PC-9 (cell line): ENCODE measurements at regions not wholly inside any gene's neighbourhood (a gene's known extent, or its start where the extent isn't known, plus 50 kb on each side); places are given as distances from the start of the nearest gene placed in this dataset.

ENCODE experiments used
- BruUV-seq: library from RNA; stranded (reverse); fragments of 400-500 nt; replicated peaks from 2 replicates; lab custom pipeline; 2021; lab: Mats Ljungman, UMichigan
- CTCF ChIA-PET: fragments of 300-600 bp; sonication (Branson Sonifier 250); formaldehyde crosslinking; loops from one replicate; lab custom pipeline; 2022; ENCODE audit warnings: antibody characterized with exemption; lab: Charles Lee
- POLR2A ChIA-PET: fragments of 300-600 bp; sonication (Branson Sonifier 250); formaldehyde crosslinking; loops from one replicate; lab custom pipeline; 2022; ENCODE audit warnings: antibody characterized with exemption; ENCODE audit not compliant: unreplicated experiment; lab: Charles Lee
- DNase-seq, 2 experiments: peaks; one replicate each; pipeline versions ENCODE4 v3.0.0 to v3.0.0-alpha.2; 2015 to 2022; ENCODE audit warnings: mixed read lengths in 1 of 2
- H2AFZ ChIP-seq: fragments of 200-600 bp; sonication (generic); 2 replicates; pipeline ENCODE4 v1.8.1; 2017; ENCODE audit warnings: antibody characterized with exemption
- H3F3A ChIP-seq: fragments of 200-600 bp; sonication (generic); 2 replicates; pipeline ENCODE4 v1.8.1; 2017; ENCODE audit warnings: antibody characterized with exemption, mild to moderate bottlenecking, low read depth; ENCODE audit not compliant: insufficient read depth
- H3K27ac ChIP-seq: fragments of 200-600 bp; sonication (generic); 2 replicates; pipeline ENCODE4 v1.6.1; 2016; ENCODE audit warnings: mixed run types
- H3K27me3 ChIP-seq: fragments of 200-600 bp; sonication (generic); 2 replicates; pipeline ENCODE4 v1.6.1; 2016; ENCODE audit warnings: low read depth, mixed run types; ENCODE audit not compliant: insufficient read depth
- H3K36me3 ChIP-seq: fragments of 200-600 bp; sonication (generic); 2 replicates; pipeline ENCODE4 v1.6.1; 2016; ENCODE audit warnings: low read depth, mixed run types
- H3K4me1 ChIP-seq: fragments of 200-600 bp; sonication (generic); replicated peaks from 2 replicates; pipeline ENCODE4 v1.6.1; 2016; ENCODE audit warnings: mixed run types; ENCODE audit not compliant: insufficient read depth
- H3K4me2 ChIP-seq: fragments of 200-600 bp; sonication (generic); 2 replicates; pipeline ENCODE4 v1.6.1; 2017; ENCODE audit warnings: mixed run types
- H3K4me3 ChIP-seq: fragments of 200-600 bp; sonication (generic); 2 replicates; pipeline ENCODE4 v1.6.1; 2016; ENCODE audit warnings: mixed run types
- H3K79me2 ChIP-seq: fragments of 200-600 bp; sonication (generic); 2 replicates; pipeline ENCODE4 v1.6.1; 2017; ENCODE audit warnings: low read depth, mixed run types
- H3K9me2 ChIP-seq: fragments of 200-600 bp; sonication (generic); 2 replicates; pipeline ENCODE4 v1.8.1; 2017; ENCODE audit warnings: mild to moderate bottlenecking; ENCODE audit not compliant: insufficient read depth
- H3K9me3 ChIP-seq: fragments of 200-600 bp; sonication (generic); 2 replicates; pipeline ENCODE4 v1.8.1; 2016; ENCODE audit warnings: low read depth; ENCODE audit not compliant: insufficient read depth
- H4K20me1 ChIP-seq: fragments of 200-600 bp; sonication (generic); 2 replicates; pipeline ENCODE4 v1.8.1; 2017; ENCODE audit not compliant: insufficient read depth
- CTCF ChIP-seq: fragments of 200-600 bp; sonication (generic); conservative IDR thresholded peaks from 2 replicates; pipeline ENCODE4 v1.6.1; 2017; ENCODE audit warnings: mixed run types, antibody characterized with exemption, mild to moderate bottlenecking, moderate library complexity
- EZH2 ChIP-seq: fragments of 200-600 bp; sonication (generic); IDR thresholded peaks from 2 replicates; pipeline ENCODE4 v1.8.0; 2017; ENCODE audit warnings: antibody characterized with exemption, low read depth
- intact Hi-C: fragments of 100-400 bp; cut with micrococcal nuclease; formaldehyde crosslinking; loops from one replicate; pipeline ENCODE4 v1.10.0; 2022; ENCODE audit not compliant: unreplicated experiment

DNA sequence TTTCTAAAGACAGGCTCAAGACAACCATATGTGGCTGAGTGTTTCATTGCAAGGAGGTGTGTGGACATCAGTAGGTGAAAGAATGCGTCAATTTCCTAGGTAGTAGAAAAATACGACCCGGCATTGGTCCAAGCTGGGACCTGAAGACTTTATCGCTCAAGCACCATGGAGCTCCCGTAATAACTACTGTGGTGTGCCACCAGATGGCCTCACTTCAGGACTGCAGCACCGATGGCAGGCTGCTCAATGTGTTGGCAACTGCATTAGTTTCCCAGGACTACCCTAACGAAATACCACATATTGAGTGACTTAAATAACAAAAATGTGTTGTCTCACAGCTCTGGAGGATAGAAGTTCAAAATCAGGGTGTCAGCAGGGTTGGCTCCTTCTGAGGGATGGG is 72.4 kb upstream of the FAT3 start:
- Histone ChIP-seq H3K4me3 (no peak overlapping the region), H3K4me2 (no peak overlapping the region), H3K4me1 (peaks cover 6% of the 10 kb centered on the region; the same call in 1 of the 2 replicates), H3K9me2 (no peaks in the 10 kb centered on the region), H3K79me2 (no peaks in the 10 kb centered on the region), H3K27me3 (no peaks in the 10 kb centered on the region), H3F3A (no peaks in the 10 kb centered on the region), H2AFZ (no peak overlapping the region), H4K20me1 (no peaks in the 10 kb centered on the region), H3K36me3 (no peaks in the 10 kb centered on the region), H3K9me3 (no peaks in the 10 kb centered on the region), H3K27ac (no peak overlapping the region)
- TF ChIP-seq EZH2 (no peak), CTCF (no peak)
- intact Hi-C loops, result loop anchor here (5.0 kb wide), 1 partner anchor 65 kb away; no protein-coding TSS in a partner anchor
- DNase-seq, result no peak
- BruUV-seq, result no TSS peak
- POLR2A ChIA-PET, result no interaction called here
- CTCF ChIA-PET, result no interaction called here

GRCh38 chr11:92149996-92150395 is 74.6 kb upstream of the FAT3 start:
- Histone ChIP-seq H4K20me1 (no peaks in the 10 kb centered on the region), H3K4me2 (no peak overlapping the region), H3K9me2 (no peaks in the 10 kb centered on the region), H3K27me3 (no peaks in the 10 kb centered on the region), H3K4me3 (no peak overlapping the region), H3K4me1 (peaks cover 2% of the 10 kb centered on the region; the same call in 1 of the 2 replicates), H3K27ac (no peak overlapping the region), H3K79me2 (no peaks in the 10 kb centered on the region), H3K9me3 (no peaks in the 10 kb centered on the region), H3K36me3 (no peaks in the 10 kb centered on the region), H3F3A (no peaks in the 10 kb centered on the region), H2AFZ (no peak overlapping the region)
- ChIA-PET CTCF (no interaction called here), POLR2A (no interaction called here)
- no TSS peak for BruUV-seq
- peak in 1 of 2 experiments; percentile 32 for DNase-seq
- intact Hi-C loops, result loop anchor here (5.0 kb wide), 1 partner anchor 67 kb away; no protein-coding TSS in a partner anchor
- TF ChIP-seq EZH2, result no peak
- TF ChIP-seq CTCF, result no peak; the same call in 1 of the 2 replicates

DNA sequence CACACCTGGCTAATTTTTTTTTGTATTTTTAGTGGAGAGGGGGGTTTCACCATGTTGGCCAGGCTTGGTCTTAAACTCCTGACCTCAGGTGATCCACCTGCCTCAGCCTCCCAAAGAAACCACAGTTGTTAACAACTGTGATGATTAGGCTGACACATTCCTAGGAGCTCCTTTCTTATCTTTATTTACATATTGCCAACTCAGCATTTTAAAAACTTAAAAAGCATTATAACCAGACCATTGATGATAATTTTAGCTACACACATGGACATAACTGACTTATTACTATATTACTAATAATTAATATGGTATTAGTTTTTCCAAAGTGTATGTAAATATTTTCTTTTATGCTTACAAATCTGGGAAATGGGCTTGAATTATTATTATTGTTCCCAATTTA is 82.9 kb upstream of the FAT3 start:
- ChIA-PET POLR2A (no interaction called here), CTCF (no interaction called here)
- Histone ChIP-seq H2AFZ (no peak overlapping the region), H3K27me3 (no peaks in the 10 kb centered on the region), H3K79me2 (no peaks in the 10 kb centered on the region), H3K4me3 (no peak overlapping the region), H4K20me1 (no peaks in the 10 kb centered on the region), H3K9me2 (no peaks in the 10 kb centered on the region), H3K27ac (no peak overlapping the region), H3K4me1 (no peaks in the 10 kb centered on the region), H3K36me3 (no peaks in the 10 kb centered on the region), H3F3A (no peaks in the 10 kb centered on the region), H3K4me2 (no peak overlapping the region), H3K9me3 (no peaks in the 10 kb centered on the region)
- no TSS peak for BruUV-seq
- DNase-seq, result peak in 1 of 2 experiments; percentile 27
- no peak for TF ChIP-seq EZH2
- no peak for TF ChIP-seq CTCF
- intact Hi-C loops, result no loop called here
